Endodermal cell (in vitro differentiated cells): ENCODE measurements at regions not wholly inside any gene's neighbourhood (a gene's known extent, or its start where the extent isn't known, plus 50 kb on each side); places are given as distances from the start of the nearest gene placed in this dataset.

Source experiments
- DNase-seq: peaks from one replicate; pipeline ENCODE4 v3.0.0-alpha.2; 2017
- H3K27ac ChIP-seq: 2 replicates; pipeline ENCODE4 v1.5.1; 2013; ENCODE audit warnings: mild to moderate bottlenecking, low read depth, low read length, moderate library complexity
- H3K27me3 ChIP-seq: 2 replicates; pipeline ENCODE4 v1.6.1; 2013; ENCODE audit warnings: mild to moderate bottlenecking, low read length, moderate library complexity; ENCODE audit not compliant: insufficient read depth, control insufficient read depth, poor library complexity, severe bottlenecking
- H3K36me3 ChIP-seq: 2 replicates; pipeline ENCODE4 v1.7.0; 2013; ENCODE audit warnings: mild to moderate bottlenecking, low read length, moderate library complexity; ENCODE audit not compliant: control insufficient read depth, insufficient read depth
- H3K4me1 ChIP-seq: one replicate; pipeline ENCODE4 v1.7.0; 2013; ENCODE audit warnings: low read length; ENCODE audit not compliant: control insufficient read depth, insufficient read depth
- H3K4me3 ChIP-seq: 2 replicates; pipeline ENCODE4 v1.5.1; 2013; ENCODE audit warnings: mild to moderate bottlenecking, low read length, moderate library complexity
- H3K9ac ChIP-seq: 2 replicates; pipeline ENCODE4 v1.6.1; 2013; ENCODE audit warnings: mild to moderate bottlenecking, low read length, moderate library complexity; ENCODE audit not compliant: poor library complexity, severe bottlenecking; ENCODE audit errors: extremely low read depth
- H3K9me3 ChIP-seq: 2 replicates; pipeline ENCODE4 v1.6.1; 2013; ENCODE audit warnings: mild to moderate bottlenecking, low read length, moderate library complexity; ENCODE audit not compliant: control insufficient read depth
- H3K27ac Mint-ChIP-seq: 2 replicates; pipeline ENCODE4 v1.8.0; 2020; ENCODE audit warnings: mixed read lengths
- H3K27me3 Mint-ChIP-seq: 2 replicates; pipeline ENCODE4 v1.8.0; 2021; ENCODE audit warnings: mild to moderate bottlenecking, mixed read lengths; ENCODE audit not compliant: insufficient read depth
- H3K36me3 Mint-ChIP-seq: 2 replicates; pipeline ENCODE4 v1.8.0; 2020; ENCODE audit warnings: low read depth, mixed read lengths
- H3K4me1 Mint-ChIP-seq: 2 replicates; pipeline ENCODE4 v1.8.0; 2020; ENCODE audit warnings: mixed read lengths
- H3K4me3 Mint-ChIP-seq: 2 replicates; pipeline ENCODE4 v1.8.0; 2020; ENCODE audit warnings: mild to moderate bottlenecking, moderate library complexity, mixed read lengths
- H3K9me3 Mint-ChIP-seq: 2 replicates; pipeline ENCODE4 v1.8.0; 2020; ENCODE audit warnings: mild to moderate bottlenecking, mixed read lengths
- CTCF ChIP-seq: fragments of 200-600 bp; sonication (generic); conservative IDR thresholded peaks from 2 replicates; pipeline ENCODE4 v1.5.0; 2021; ENCODE audit warnings: antibody characterized with exemption, mild to moderate bottlenecking
- WGBS, 2 experiments: methylation state at CpG; one replicate each; pipeline versions ENCODE4 v1.1.5 to v1.1.7; 2013; ENCODE audit warnings: missing lambda C conversion rate in 2 of 2, mixed read lengths in 1 of 2; ENCODE audit not compliant: insufficient coverage in 1 of 2, insufficient read length in 1 of 2; 5-methylcytosine and 5-hydroxymethylcytosine counted together

- Mint-ChIP-seq H3K9me3 (no peaks in the 10 kb centered on the region), H3K4me1 (no peaks in the 10 kb centered on the region), H3K36me3 (no peaks in the 10 kb centered on the region), H3K27ac (no peak overlapping the region), H3K27me3 (peaks cover 2% of the 10 kb centered on the region), H3K4me3 (no peak overlapping the region)
- H3K27ac ChIP-seq: no peak overlapping the region
- 100% methylated on average over 1 of the region's 1 CpG; no CpG with 5 or more reads in 1 of the 2 experiments for WGBS, 2 experiments
- H3K36me3 ChIP-seq: no peaks in the 10 kb centered on the region
- DNase-seq: no peak
- TF ChIP-seq CTCF: no peak
- no peak overlapping the region for H3K9ac ChIP-seq
- H3K27me3 ChIP-seq: no peaks in the 10 kb centered on the region
- H3K4me3 ChIP-seq: no peak overlapping the region
- no peaks in the 10 kb centered on the region for H3K4me1 ChIP-seq
- H3K9me3 ChIP-seq: no peaks in the 10 kb centered on the region
These were observed 672.7 kb downstream of the ZEB2 start for GRCh38 chr2:143847257-143847656.

DNA sequence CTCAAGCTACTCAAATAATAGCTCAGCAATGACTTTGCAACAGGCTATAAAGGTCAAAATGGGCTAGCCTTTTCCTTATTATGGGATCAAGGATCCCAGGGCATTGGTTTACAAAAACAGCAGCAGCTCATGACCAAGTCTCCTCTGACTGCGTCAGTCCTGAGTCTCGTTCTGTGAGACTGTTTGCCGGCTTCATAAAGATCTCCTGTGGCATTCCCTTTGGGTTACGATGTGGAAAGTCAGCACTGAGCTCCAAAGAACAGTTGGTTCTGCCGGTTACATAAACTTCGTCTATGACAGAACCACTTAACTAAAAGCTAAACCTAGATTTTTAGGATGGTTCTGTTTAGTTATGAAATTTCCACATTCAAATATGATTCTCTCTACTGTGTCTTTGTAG lies 674.9 kb downstream of the ZEB2 start:
- no peak for TF ChIP-seq CTCF
- H3K4me1 Mint-ChIP-seq: no peaks in the 10 kb centered on the region
- Histone ChIP-seq H3K4me3 (no peak overlapping the region), H3K4me1 (no peaks in the 10 kb centered on the region), H3K27me3 (no peaks in the 10 kb centered on the region), H3K27ac (no peak overlapping the region), H3K9ac (no peak overlapping the region), H3K9me3 (no peaks in the 10 kb centered on the region), H3K36me3 (no peaks in the 10 kb centered on the region)
- no peaks in the 10 kb centered on the region for H3K36me3 Mint-ChIP-seq
- H3K27ac Mint-ChIP-seq: no peak overlapping the region
- no peak for DNase-seq
- no peaks in the 10 kb centered on the region for H3K9me3 Mint-ChIP-seq
- no peak overlapping the region for H3K4me3 Mint-ChIP-seq
- WGBS, 2 experiments: 93 to 100% methylated on average over 3 to 6 of the region's 6 CpGs
- H3K27me3 Mint-ChIP-seq: peaks cover 2% of the 10 kb centered on the region

- 80 to 95% methylated on average over 1 to 3 of the region's 3 CpGs for WGBS, 2 experiments
- Histone ChIP-seq H3K4me1 (no peaks in the 10 kb centered on the region), H3K9me3 (no peaks in the 10 kb centered on the region), H3K36me3 (no peaks in the 10 kb centered on the region), H3K27me3 (no peaks in the 10 kb centered on the region), H3K27ac (no peak overlapping the region), H3K4me3 (no peak overlapping the region), H3K9ac (no peak overlapping the region)
- H3K27ac Mint-ChIP-seq: no peak overlapping the region
- no peaks in the 10 kb centered on the region for H3K9me3 Mint-ChIP-seq
- peaks cover 2% of the 10 kb centered on the region for H3K27me3 Mint-ChIP-seq
- H3K4me3 Mint-ChIP-seq: no peak overlapping the region
- DNase-seq: no peak
- no peaks in the 10 kb centered on the region for H3K36me3 Mint-ChIP-seq
- TF ChIP-seq CTCF: no peak
- H3K4me1 Mint-ChIP-seq: no peaks in the 10 kb centered on the region
These were observed 676.2 kb downstream of the ZEB2 start for GRCh38 chr2:143843686-143844085.
